HG03575 (cell line): ENCODE measurements at regions not wholly inside any gene's neighbourhood (a gene's known extent, or its start where the extent isn't known, plus 50 kb on each side); places are given as distances from the start of the nearest gene placed in this dataset.
"Not testable (repeated sequence)": the region's sequence is repeated elsewhere in the genome, so short reads cannot be mapped to it uniquely, and the experiment has no call there.

Experiments
- ATAC-seq: cut with Tn5 transposase; IDR thresholded peaks from one replicate; pipeline ENCODE4 v1.9.1; 2021; ENCODE audit not compliant: unreplicated experiment, insufficient number of reproducible peaks, low FRiP score; ENCODE audit errors: extremely low read depth

GRCh38 chr7:106584914-106585759 is 75.8 kb downstream of the CCDC71L start:
- no peak for ATAC-seq

GRCh38 chr7:106583706-106584690 is 77.0 kb downstream of the CCDC71L start:
- ATAC-seq, result no peak

- ATAC-seq, result no peak
These were observed 77.9 kb downstream of the CCDC71L start for GRCh38 chr7:106583100-106583499.

- no peak for ATAC-seq
These were observed 78.6 kb downstream of the CCDC71L start for GRCh38 chr7:106582365-106582764.

- ATAC-seq, result not testable (repeated sequence)
These were observed 81.9 kb downstream of the CCDC71L start for GRCh38 chr7:106579086-106579485.

GRCh38 chr7:106575138-106575823 is 85.7 kb downstream of the CCDC71L start:
- no peak for ATAC-seq

GRCh38 chr7:106573738-106574137 is 87.2 kb downstream of the CCDC71L start:
- ATAC-seq, result no peak

- no peak for ATAC-seq
These were observed 87.8 kb downstream of the CCDC71L start for GRCh38 chr7:106573125-106573663.

GRCh38 chr7:106572394-106573124 is 88.4 kb downstream of the CCDC71L start:
- no peak for ATAC-seq

- ATAC-seq, result no peak
These were observed 89.4 kb downstream of the CCDC71L start for GRCh38 chr7:106571563-106571962.

GRCh38 chr7:106570948-106571418 is 90.0 kb downstream of the CCDC71L start:
- no peak for ATAC-seq

- ATAC-seq, result no peak
These were observed 90.8 kb downstream of the CCDC71L start for GRCh38 chr7:106570146-106570545.

GRCh38 chr7:106569500-106569929 is 91.4 kb downstream of the CCDC71L start:
- ATAC-seq, result no peak

- ATAC-seq, result no peak
These were observed 92.1 kb downstream of the CCDC71L start for GRCh38 chr7:106568680-106569499.

GRCh38 chr7:106568002-106568679 is 92.8 kb downstream of the CCDC71L start:
- ATAC-seq, result no peak

GRCh38 chr7:106567204-106568001 is 93.6 kb downstream of the CCDC71L start:
- ATAC-seq, result not testable (repeated sequence)
